Transverse colon (tissue), 4 donors: ENCODE measurements at regions not wholly inside any gene's neighbourhood (a gene's known extent, or its start where the extent isn't known, plus 50 kb on each side); places are given as distances from the start of the nearest gene placed in this dataset.
A peak's percentile ranks its signal among the peaks of the same experiment; 100 is the strongest.
"Not testable (repeated sequence)": the region's sequence is repeated elsewhere in the genome, so short reads cannot be mapped to it uniquely, and the experiment has no call there.

Experiments
- DNase-seq: peaks from one replicate; pipeline ENCODE4 v3.0.0-alpha.2; 2019
- H3K27ac ChIP-seq, 4 donors: fragments of 200-600 bp; sonication (generic); 2 replicates each; pipeline ENCODE4 v1.5.1; 2016 to 2018; ENCODE audit warnings: inconsistent platforms in 4 of 4
- H3K27me3 ChIP-seq: fragments of 200-600 bp; sonication (generic); 2 replicates; pipeline ENCODE4 v1.5.1; 2017; ENCODE audit warnings: inconsistent platforms
- H3K36me3 ChIP-seq, 4 donors: fragments of 200-600 bp; sonication (generic); 2 replicates each; pipeline ENCODE4 v1.5.1; 2017 to 2019; ENCODE audit warnings: inconsistent platforms in 4 of 4
- H3K4me1 ChIP-seq, 4 donors: fragments of 200-600 bp; sonication (generic); 2 replicates each; pipeline ENCODE4 v1.5.1; 2017 to 2020; ENCODE audit warnings: inconsistent platforms in 4 of 4
- H3K4me3 ChIP-seq, 4 donors: fragments of 200-600 bp; sonication (generic); 1 replicate in 1 of 4; 2 replicates in 3 of 4; pipeline versions ENCODE4 v1.5.1 to v1.6.1; 2017 to 2019; ENCODE audit warnings: inconsistent platforms in 4 of 4
- H3K9me3 ChIP-seq, 2 donors: fragments of 200-600 bp; sonication (generic); 2 replicates each; pipeline ENCODE4 v1.5.1; 2017 to 2019; ENCODE audit warnings: inconsistent platforms in 2 of 2
- CTCF ChIP-seq, 5 experiments: fragments of 200-600 bp in 3 of 5; fragments of 450-650 bp in 2 of 5; sonication (generic) in 3 of 5; IDR thresholded peaks; 1 replicate in 2 of 5; 2 replicates in 3 of 5; pipeline ENCODE4 v1.5.1; 2016 to 2017; ENCODE audit warnings: antibody characterized with exemption in 5 of 5, inconsistent platforms in 3 of 5, mild to moderate bottlenecking in 2 of 5, moderate library complexity in 1 of 5
- EP300 ChIP-seq: sonication (generic); formaldehyde crosslinking; IDR thresholded peaks from one replicate; pipeline ENCODE4 v1.6.1; 2017; ENCODE audit warnings: antibody characterized with exemption, low read depth
- POLR2A ChIP-seq: fragments of 450-650 bp; IDR thresholded peaks from one replicate; pipeline ENCODE4 v1.6.1; 2016; ENCODE audit warnings: antibody characterized with exemption, mild to moderate bottlenecking, moderate library complexity
- POLR2AphosphoS5 ChIP-seq, 3 donors: sonication (generic); formaldehyde crosslinking; IDR thresholded peaks; one replicate each; pipeline ENCODE4 v1.6.1; 2016; ENCODE audit warnings: antibody characterized with exemption in 3 of 3
- WGBS, 2 donors: methylation state at CpG; one replicate each; pipeline ENCODE4 v1.1.5; 2018; ENCODE audit warnings: low coverage in 1 of 2; 5-methylcytosine and 5-hydroxymethylcytosine counted together
- in situ Hi-C, 4 donors: fragments of 200-750 bp; cut with MboI; loops; one replicate each; pipeline versions ENCODE4 v1.15.0 to v1.15.1; 2017; ENCODE audit warnings: low sequenced_read_pairs in 3 of 4, low pct_ligation_motif_present in 1 of 4, low pct_unique_long_range_greater_than_20kb in 1 of 4
- intact Hi-C: fragments of 100-400 bp; cut with DNase I; formaldehyde crosslinking; loops from one replicate; pipeline ENCODE4 v1.15.1; 2023; ENCODE audit warnings: low total_unique reads

- no peak for TF ChIP-seq CTCF (IDR thresholded peaks at IDR 0.05)
- no peak for TF ChIP-seq POLR2AphosphoS5 (IDR thresholded peaks at IDR 0.05)
- no peak for TF ChIP-seq POLR2A
- TF ChIP-seq EP300: no peak
- Histone ChIP-seq H3K27ac (peak overlapping the region in 1 of 4 donors; percentile 2), H3K9me3 (no peaks in the 10 kb centered on the region), H3K4me3 (no peak overlapping the region), H3K27me3 (no peaks in the 10 kb centered on the region), H3K36me3 (no peaks in the 10 kb centered on the region), H3K4me1 (no peaks in the 10 kb centered on the region)
- DNase-seq: no peak
- WGBS, 2 donors: 57 to 84% methylated on average over 1 to 5 of the region's 5 CpGs
- in situ Hi-C loops (no loop called here), intact Hi-C loops (no loop called here)
Measured at GRCh38 chr11:87453531-87454089, 415.9 kb downstream of the TMEM135 start.

- in situ Hi-C loops, intact Hi-C loops, H3K4me1 ChIP-seq, H3K4me3 ChIP-seq, DNase-seq, H3K27ac ChIP-seq, H3K9me3 ChIP-seq, H3K36me3 ChIP-seq, H3K27me3 ChIP-seq: not testable (repeated sequence)
- 76 to 91% methylated on average over 2 of the region's 2 CpGs for WGBS, 2 donors
Measured at GRCh38 chr11:87452025-87452424, 414.3 kb downstream of the TMEM135 start.

GRCh38 chr11:87451395-87451794 is 413.7 kb downstream of the TMEM135 start:
- TF ChIP-seq POLR2AphosphoS5 (IDR thresholded peaks at IDR 0.05) (no peak), CTCF (IDR thresholded peaks at IDR 0.05) (no peak), POLR2A (no peak), EP300 (no peak)
- Histone ChIP-seq H3K4me1 (no peaks in the 10 kb centered on the region), H3K27me3 (no peaks in the 10 kb centered on the region), H3K4me3 (no peak overlapping the region), H3K27ac (no peak overlapping the region), H3K9me3 (no peaks in the 10 kb centered on the region), H3K36me3 (no peaks in the 10 kb centered on the region)
- 65 to 78% methylated on average over 6 of the region's 6 CpGs for WGBS, 2 donors
- intact Hi-C loops: no loop called here
- in situ Hi-C loops: no loop called here
- no peak for DNase-seq

- Histone ChIP-seq H3K9me3 (no peaks in the 10 kb centered on the region), H3K4me3 (no peak overlapping the region), H3K36me3 (no peaks in the 10 kb centered on the region), H3K4me1 (no peaks in the 10 kb centered on the region), H3K27me3 (no peaks in the 10 kb centered on the region), H3K27ac (no peak overlapping the region)
- intact Hi-C loops: no loop called here
- TF ChIP-seq CTCF (IDR thresholded peaks at IDR 0.05): no peak
- TF ChIP-seq EP300: no peak
- TF ChIP-seq POLR2AphosphoS5 (IDR thresholded peaks at IDR 0.05): no peak
- TF ChIP-seq POLR2A: no peak
- no peak for DNase-seq
- in situ Hi-C loops: no loop called here
- WGBS, 2 donors: 84 to 89% methylated on average over 2 of the region's 2 CpGs
Measured at GRCh38 chr11:87447606-87448005, 409.9 kb downstream of the TMEM135 start.

- no peaks in the 10 kb centered on the region for H3K27me3 ChIP-seq
- TF ChIP-seq EP300 (no peak), CTCF (IDR thresholded peaks at IDR 0.05) (no peak), POLR2A (no peak), POLR2AphosphoS5 (IDR thresholded peaks at IDR 0.05) (no peak)
- intact Hi-C loops (no loop called here), in situ Hi-C loops (no loop called here)
- no peak for DNase-seq
- H3K27ac ChIP-seq: no peak overlapping the region
- 86 to 100% methylated on average over 1 of the region's 1 CpG for WGBS, 2 donors
- no peak overlapping the region for H3K4me3 ChIP-seq
- no peaks in the 10 kb centered on the region for H3K9me3 ChIP-seq
- H3K4me1 ChIP-seq: no peaks in the 10 kb centered on the region
- no peaks in the 10 kb centered on the region for H3K36me3 ChIP-seq
Measured at GRCh38 chr11:87444993-87445392, 407.3 kb downstream of the TMEM135 start.
